Spinal cord (tissue), 9 donors: ENCODE measurements at regions not wholly inside any gene's neighbourhood (a gene's known extent, or its start where the extent isn't known, plus 50 kb on each side); places are given as distances from the start of the nearest gene placed in this dataset.
A peak's percentile ranks its signal among the peaks of the same experiment; 100 is the strongest.

ENCODE experiments used
- DNase-seq, 6 donors: peaks; one replicate each; pipeline versions ENCODE4 v3.0.0 to v3.0.0-alpha.2; 2013 to 2015; ENCODE audit warnings: low spot score in 6 of 6, low read depth in 4 of 6
- H3K27ac ChIP-seq: one replicate; pipeline ENCODE4 v1.5.1; 2013; ENCODE audit warnings: low read depth, low read length, control low read depth
- H3K27me3 ChIP-seq: one replicate; pipeline ENCODE4 v1.6.1; 2013; ENCODE audit warnings: low read length; ENCODE audit not compliant: control insufficient read depth, insufficient read depth
- H3K36me3 ChIP-seq: one replicate; pipeline ENCODE4 v1.6.1; 2013; ENCODE audit warnings: low read length; ENCODE audit not compliant: control insufficient read depth, insufficient read depth
- H3K4me1 ChIP-seq: one replicate; pipeline ENCODE4 v1.6.1; 2013; ENCODE audit warnings: low read length; ENCODE audit not compliant: control insufficient read depth, insufficient read depth
- H3K4me3 ChIP-seq: one replicate; pipeline ENCODE4 v1.5.1; 2013; ENCODE audit warnings: low read depth, low read length, control low read depth
- H3K9me3 ChIP-seq: one replicate; pipeline ENCODE4 v1.6.1; 2013; ENCODE audit warnings: low read length; ENCODE audit not compliant: control insufficient read depth, insufficient read depth
- WGBS: methylation state at CpG from one replicate; pipeline ENCODE4 v1.1.5; 2013; ENCODE audit warnings: missing lambda C conversion rate; ENCODE audit not compliant: insufficient coverage; 5-methylcytosine and 5-hydroxymethylcytosine counted together
- donor health status: healthy.

- H3K4me3 ChIP-seq, result no peak overlapping the region
- WGBS, result no CpG with 5 or more reads among the region's 2 CpGs
- no peak for DNase-seq
Observed at GRCh38 chr12:92482599-92482998, 220.2 kb upstream of the PLEKHG7 start.

GRCh38 chr12:92481066-92481465 is 221.7 kb upstream of the PLEKHG7 start:
- no peaks in the 10 kb centered on the region for H3K36me3 ChIP-seq
- no peak for DNase-seq
- no peaks in the 10 kb centered on the region for H3K27me3 ChIP-seq
- H3K27ac ChIP-seq, result no peak overlapping the region
- H3K4me1 ChIP-seq, result no peaks in the 10 kb centered on the region
- whole genome bisulfite sequencing, result no CpG with 5 or more reads among the region's 2 CpGs
- no peak overlapping the region for H3K4me3 ChIP-seq
- no peaks in the 10 kb centered on the region for H3K9me3 ChIP-seq

More at GRCh38 chr12:92482599-92482998, 220.2 kb upstream of the PLEKHG7 start:
- H3K27me3 ChIP-seq, result no peaks in the 10 kb centered on the region
- H3K36me3 ChIP-seq, result no peaks in the 10 kb centered on the region
- H3K27ac ChIP-seq, result no peak overlapping the region
- H3K4me1 ChIP-seq, result no peaks in the 10 kb centered on the region
- no peaks in the 10 kb centered on the region for H3K9me3 ChIP-seq

- Histone ChIP-seq H3K9me3 (no peaks in the 10 kb centered on the region), H3K36me3 (no peaks in the 10 kb centered on the region), H3K4me1 (no peaks in the 10 kb centered on the region), H3K4me3 (no peak overlapping the region), H3K27me3 (no peaks in the 10 kb centered on the region), H3K27ac (no peak overlapping the region)
- no CpG with 5 or more reads among the region's 2 CpGs for WGBS
- no peak for DNase-seq
Observed at GRCh38 chr12:92478692-92479091, 224.1 kb upstream of the PLEKHG7 start.

- H3K9me3 ChIP-seq, result no peaks in the 10 kb centered on the region
- no peak for DNase-seq
- 100% methylated on average over 1 of the region's 1 CpG for WGBS
Observed at GRCh38 chr12:92476844-92477243, 225.9 kb upstream of the PLEKHG7 start.

GRCh38 chr12:92473564-92473963 is 229.2 kb upstream of the PLEKHG7 start:
- Histone ChIP-seq H3K4me1 (no peaks in the 10 kb centered on the region), H3K4me3 (no peak overlapping the region)

More at GRCh38 chr12:92476844-92477243, 225.9 kb upstream of the PLEKHG7 start:
- Histone ChIP-seq H3K4me1 (no peaks in the 10 kb centered on the region), H3K27me3 (no peaks in the 10 kb centered on the region), H3K4me3 (no peak overlapping the region), H3K27ac (no peak overlapping the region), H3K36me3 (no peaks in the 10 kb centered on the region)

GRCh38 chr12:92472201-92472600 is 230.6 kb upstream of the PLEKHG7 start:
- no peak for DNase-seq
- Histone ChIP-seq H3K27me3 (no peaks in the 10 kb centered on the region), H3K9me3 (no peaks in the 10 kb centered on the region), H3K36me3 (no peaks in the 10 kb centered on the region), H3K27ac (no peak overlapping the region), H3K4me1 (no peaks in the 10 kb centered on the region), H3K4me3 (no peak overlapping the region)
- no CpG with 5 or more reads among the region's 2 CpGs for WGBS

More at GRCh38 chr12:92473564-92473963, 229.2 kb upstream of the PLEKHG7 start:
- Histone ChIP-seq H3K27me3 (no peaks in the 10 kb centered on the region), H3K9me3 (no peaks in the 10 kb centered on the region), H3K27ac (no peak overlapping the region), H3K36me3 (no peaks in the 10 kb centered on the region)
- WGBS, result no CpG with 5 or more reads among the region's 2 CpGs
- peak in 1 of 6 donors; percentile 83 for DNase-seq

- Histone ChIP-seq H3K27ac (no peak overlapping the region), H3K4me3 (no peak overlapping the region), H3K36me3 (no peaks in the 10 kb centered on the region), H3K27me3 (no peaks in the 10 kb centered on the region), H3K4me1 (peaks cover 2% of the 10 kb centered on the region), H3K9me3 (no peaks in the 10 kb centered on the region)
- WGBS, result no CpG with 5 or more reads among the region's 1 CpG
- no peak for DNase-seq
Observed at GRCh38 chr12:92471551-92471950, 231.2 kb upstream of the PLEKHG7 start.

GRCh38 chr12:92470608-92471021 is 232.2 kb upstream of the PLEKHG7 start:
- no peak overlapping the region for H3K27ac ChIP-seq
- H3K4me1 ChIP-seq, result peaks cover 4% of the 10 kb centered on the region
- no peak for DNase-seq
- no peaks in the 10 kb centered on the region for H3K36me3 ChIP-seq
- WGBS, result 100% methylated on average over 1 of the region's 4 CpGs
- no peaks in the 10 kb centered on the region for H3K9me3 ChIP-seq
- no peaks in the 10 kb centered on the region for H3K27me3 ChIP-seq
- H3K4me3 ChIP-seq, result no peak overlapping the region

- WGBS, result 71% methylated on average over 3 of the region's 6 CpGs
- peaks cover 4% of the 10 kb centered on the region for H3K4me1 ChIP-seq
- H3K27ac ChIP-seq, result no peak overlapping the region
- no peak overlapping the region for H3K4me3 ChIP-seq
- no peaks in the 10 kb centered on the region for H3K36me3 ChIP-seq
- H3K27me3 ChIP-seq, result no peaks in the 10 kb centered on the region
- no peaks in the 10 kb centered on the region for H3K9me3 ChIP-seq
- peak in 1 of 6 donors; percentile 14 for DNase-seq
Observed at GRCh38 chr12:92469837-92470236, 233.0 kb upstream of the PLEKHG7 start.

- 86% methylated on average over 8 of the region's 8 CpGs for WGBS
- Histone ChIP-seq H3K4me1 (peaks cover 4% of the 10 kb centered on the region), H3K9me3 (no peaks in the 10 kb centered on the region)
Observed at GRCh38 chr12:92468358-92469020, 234.3 kb upstream of the PLEKHG7 start.

More at GRCh38 chr12:92468358-92469020, 234.3 kb upstream of the PLEKHG7 start:
- Histone ChIP-seq H3K36me3 (no peaks in the 10 kb centered on the region), H3K27ac (no peak overlapping the region), H3K4me3 (no peak overlapping the region), H3K27me3 (no peaks in the 10 kb centered on the region)
- DNase-seq, result no peak
